ENCODE measurements at regions not wholly inside any gene's neighbourhood (a gene's known extent, or its start where the extent isn't known, plus 50 kb on each side); places are given as distances from the start of the nearest gene placed in this dataset.
"Not testable (repeated sequence)": the region's sequence is repeated elsewhere in the genome, so short reads cannot be mapped to it uniquely, and the experiment has no call there.

DNA sequence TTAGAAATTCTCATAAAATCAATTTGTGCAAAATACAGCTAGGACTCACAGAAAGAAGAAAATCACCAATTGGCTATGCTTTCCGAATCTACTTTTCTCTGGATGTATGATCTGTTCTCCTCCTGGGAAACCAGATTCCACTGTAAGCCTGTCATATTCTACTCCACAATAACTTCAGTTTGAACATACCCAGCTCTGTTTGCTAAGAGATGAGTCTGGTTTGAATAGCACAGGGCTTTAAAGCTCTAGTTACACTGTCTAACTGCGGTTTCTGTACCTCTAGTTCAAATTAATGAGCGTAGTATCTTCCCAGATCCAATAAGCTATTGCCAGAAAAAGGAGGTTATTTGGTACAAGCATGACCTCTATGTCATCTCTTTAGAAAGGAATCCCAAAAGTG lies 270.1 kb downstream of the DAD1 start:
- no peak for DNase-seq (ENCODE audit: extremely low spot score, insufficient read length, low read depth)
- FAIRE-seq, result no peak

GRCh38 chr14:22316473-22316872 lies 272.6 kb downstream of the DAD1 start:
- FAIRE-seq, result no peak

DNA sequence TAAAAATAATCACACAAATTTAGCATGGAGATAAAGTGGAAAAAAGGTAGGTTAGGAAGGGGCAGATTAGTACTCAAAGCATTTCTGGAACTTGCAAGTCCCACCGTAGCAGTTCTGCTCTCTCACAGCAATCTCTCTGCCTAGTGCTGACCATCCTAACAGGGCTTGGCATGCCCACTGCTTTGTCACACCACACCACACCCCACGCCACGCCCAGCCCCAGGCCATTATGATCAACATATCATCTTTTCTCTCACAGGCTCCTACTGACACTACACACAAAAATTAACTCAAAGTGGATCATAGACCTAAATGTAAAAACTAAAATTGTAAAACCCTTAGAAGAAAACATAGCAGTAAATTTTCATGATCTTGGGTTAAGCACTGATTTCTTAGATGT lies 273.7 kb downstream of the DAD1 start:
- FAIRE-seq (no peak), DNase-seq (ENCODE audit: extremely low spot score, insufficient read length, low read depth) (no peak)

More at GRCh38 chr14:22316473-22316872, 272.6 kb downstream of the DAD1 start:
- no peak for DNase-seq (ENCODE audit: extremely low spot score, insufficient read length, low read depth)

- DNase-seq (ENCODE audit: extremely low spot score, insufficient read length, low read depth) (peak; percentile 26), FAIRE-seq (peak; percentile 77)
These were observed 274.7 kb downstream of the DAD1 start for GRCh38 chr14:22314183-22314820.

- DNase-seq (ENCODE audit: extremely low spot score, insufficient read length, low read depth) (no peak), FAIRE-seq (no peak)
These were observed 275.7 kb downstream of the DAD1 start for GRCh38 chr14:22313172-22313801.

DNA sequence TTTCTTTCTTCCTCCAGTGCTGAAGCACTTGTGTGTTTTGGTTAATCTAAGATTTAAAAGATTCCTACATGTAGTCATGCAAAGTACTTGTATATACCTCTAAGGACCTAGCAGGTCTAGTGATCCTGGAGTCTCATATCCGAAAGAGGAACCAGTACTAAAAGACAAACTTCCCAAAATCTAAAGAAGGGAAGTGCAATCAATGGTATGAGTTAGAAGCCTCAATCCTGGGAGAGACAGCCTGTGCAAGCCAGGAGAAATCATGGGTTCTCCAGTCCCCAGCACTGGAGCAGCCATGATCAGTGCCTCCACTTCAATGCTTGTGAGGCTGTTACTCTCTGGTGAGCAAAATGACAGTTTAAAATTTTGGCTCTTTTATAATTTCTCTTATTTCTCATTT lies 277.4 kb downstream of the DAD1 start:
- DNase-seq (ENCODE audit: extremely low spot score, insufficient read length, low read depth) (no peak), FAIRE-seq (no peak)

DNA sequence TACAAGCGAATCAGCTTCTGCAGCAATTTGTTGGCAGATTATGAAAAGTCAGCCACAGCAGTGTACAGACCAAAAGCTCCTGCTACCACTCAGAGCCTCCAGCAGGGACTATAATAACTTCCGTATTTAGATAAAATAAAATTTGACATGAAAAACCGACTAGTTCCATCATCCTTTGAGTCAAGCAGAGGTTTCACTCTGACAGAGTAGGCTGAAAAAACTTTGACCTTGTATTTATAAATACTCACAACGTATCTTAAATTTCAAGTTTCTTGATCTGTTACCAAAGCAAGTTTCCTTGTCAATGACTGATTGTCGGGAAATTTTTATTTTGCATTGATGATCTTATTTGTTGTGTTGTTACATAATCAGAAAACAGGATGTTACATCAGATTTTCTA lies 283.4 kb downstream of the DAD1 start:
- DNase-seq (ENCODE audit: extremely low spot score, insufficient read length, low read depth) (no peak), FAIRE-seq (peak; percentile 12)

GRCh38 chr14:22304326-22304725 lies 284.7 kb downstream of the DAD1 start:
- FAIRE-seq (no peak), DNase-seq (ENCODE audit: extremely low spot score, insufficient read length, low read depth) (no peak)

GRCh38 chr14:22303589-22304195 lies 285.3 kb downstream of the DAD1 start:
- peak; percentile 63 for FAIRE-seq
- no peak for DNase-seq (ENCODE audit: extremely low spot score, insufficient read length, low read depth)

DNA sequence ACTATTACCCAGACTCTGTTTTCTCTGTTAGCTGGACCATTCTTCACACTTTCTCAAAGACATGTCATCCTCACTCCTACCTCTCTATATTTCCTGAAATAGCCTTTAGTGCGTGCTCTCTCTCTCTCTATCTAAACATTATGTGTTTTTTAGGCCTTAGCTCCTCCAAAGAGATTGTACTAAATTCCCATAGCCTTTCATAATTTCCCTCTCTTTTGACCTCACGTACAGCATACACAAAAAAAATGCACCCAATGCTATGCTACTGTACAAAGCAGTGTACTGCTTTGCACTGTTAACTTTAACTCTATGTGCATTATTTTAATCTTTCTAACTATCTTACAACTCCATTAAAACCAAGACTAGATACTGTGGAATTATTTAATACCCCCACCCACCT lies 288.4 kb downstream of the DAD1 start:
- DNase-seq (ENCODE audit: extremely low spot score, insufficient read length, low read depth) (no peak), FAIRE-seq (no peak)

DNA sequence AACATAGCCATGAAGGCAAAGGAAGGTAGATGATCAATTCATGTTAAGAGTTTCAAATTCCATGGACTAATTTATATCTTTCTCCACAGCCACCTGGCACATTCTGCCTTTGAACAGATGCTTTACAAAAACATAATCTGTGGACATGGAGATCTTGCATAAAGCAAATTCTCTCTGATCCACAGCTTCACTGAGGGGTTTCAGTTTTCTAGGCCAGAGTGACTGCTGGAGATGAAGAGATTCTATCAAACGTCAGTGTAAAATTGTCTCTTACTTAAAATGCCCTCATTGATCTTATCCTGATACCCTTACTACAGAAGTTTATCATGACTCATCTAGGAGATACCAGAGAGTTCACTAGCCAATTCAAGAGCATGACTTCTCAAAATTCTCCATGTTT lies 291.6 kb downstream of the DAD1 start:
- DNase-seq (ENCODE audit: extremely low spot score, insufficient read length, low read depth) (no peak), FAIRE-seq (no peak)

DNA sequence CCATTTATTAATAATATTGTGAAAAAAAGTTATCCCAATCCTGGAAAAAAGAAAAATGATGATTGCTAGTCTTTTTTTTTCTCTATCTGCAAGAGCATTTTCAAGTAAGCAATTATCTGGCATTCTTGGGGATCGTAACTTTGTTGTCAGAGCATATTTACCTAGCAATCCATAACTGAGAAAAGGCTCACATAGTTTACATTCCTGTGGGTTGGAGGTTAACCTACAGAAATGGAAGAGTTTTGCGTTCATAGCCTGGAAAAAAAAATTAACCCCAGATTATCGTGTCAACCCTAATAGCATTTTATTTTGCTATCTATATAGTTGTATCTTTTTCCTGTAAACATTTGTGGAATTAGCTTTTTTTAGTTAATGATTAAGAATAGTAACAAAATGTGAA lies 292.3 kb downstream of the DAD1 start:
- DNase-seq (ENCODE audit: extremely low spot score, insufficient read length, low read depth), result no peak
- no peak for FAIRE-seq

DNA sequence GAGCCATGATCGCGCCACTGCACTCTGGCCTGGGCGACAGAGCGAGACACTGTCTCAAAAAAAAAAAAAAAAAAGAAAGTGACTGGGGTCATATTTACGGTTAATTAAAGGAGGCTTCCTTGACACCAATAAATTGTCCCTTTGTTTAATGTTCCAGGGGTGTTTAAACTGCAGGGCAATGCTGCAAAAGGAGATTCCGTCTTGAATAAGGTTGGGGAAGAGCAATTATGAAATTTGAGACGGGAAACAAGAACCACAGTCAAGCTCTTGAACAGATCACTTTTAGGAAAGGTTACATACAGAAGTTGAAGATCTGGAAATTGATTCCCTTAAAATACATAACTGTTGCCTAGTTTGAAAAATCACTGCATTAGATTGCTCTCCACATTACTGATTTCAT lies 292.9 kb downstream of the DAD1 start:
- FAIRE-seq (no peak), DNase-seq (ENCODE audit: extremely low spot score, insufficient read length, low read depth) (no peak)

DNA sequence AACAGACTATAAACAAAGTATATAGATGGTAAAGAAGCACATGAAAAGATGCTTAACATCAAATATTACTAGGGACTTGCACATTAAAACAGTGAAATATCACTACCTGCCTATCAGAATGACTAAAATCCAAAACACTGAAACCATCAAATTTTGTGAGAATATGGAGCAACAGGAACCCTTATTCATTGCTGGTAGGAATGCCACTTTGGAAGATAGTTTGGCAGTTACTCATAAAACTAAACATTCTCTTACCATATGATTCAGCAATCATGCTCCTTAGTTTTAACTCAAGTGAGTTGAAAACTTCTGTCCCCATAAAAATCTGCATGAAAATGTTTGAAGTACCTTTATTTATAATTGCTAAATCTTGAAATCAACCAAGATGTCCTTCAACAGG lies 297.6 kb downstream of the DAD1 start:
- DNase-seq (ENCODE audit: extremely low spot score, insufficient read length, low read depth), result no peak
- FAIRE-seq, result no peak

DNA sequence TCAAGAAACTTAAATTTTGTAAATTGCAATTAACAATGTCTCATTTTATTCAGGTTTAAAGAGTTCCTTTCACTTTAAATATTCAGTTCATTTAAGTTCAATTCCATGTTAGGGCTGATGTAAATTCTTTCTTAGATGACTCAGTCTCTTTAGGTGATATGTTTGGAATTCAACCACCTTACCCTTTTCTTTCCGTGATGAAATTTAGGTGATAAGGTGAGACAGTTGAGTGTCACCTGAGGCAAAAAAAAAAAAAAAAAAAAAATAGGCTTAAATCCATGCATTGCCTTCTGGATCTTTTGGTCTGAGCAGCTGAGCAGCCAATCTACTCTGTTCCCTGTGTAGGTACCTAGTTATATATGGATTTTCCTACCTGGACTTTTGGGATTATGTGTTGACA lies 299.5 kb downstream of the DAD1 start:
- DNase-seq (ENCODE audit: extremely low spot score, insufficient read length, low read depth), result no peak

GRCh38 chr14:22285991-22286390 lies 303.0 kb downstream of the DAD1 start:
- FAIRE-seq, result no peak
- no peak for DNase-seq (ENCODE audit: extremely low spot score, insufficient read length, low read depth)

More for the DNA sequence above, 299.5 kb downstream of the DAD1 start:
- FAIRE-seq, result no peak

DNA sequence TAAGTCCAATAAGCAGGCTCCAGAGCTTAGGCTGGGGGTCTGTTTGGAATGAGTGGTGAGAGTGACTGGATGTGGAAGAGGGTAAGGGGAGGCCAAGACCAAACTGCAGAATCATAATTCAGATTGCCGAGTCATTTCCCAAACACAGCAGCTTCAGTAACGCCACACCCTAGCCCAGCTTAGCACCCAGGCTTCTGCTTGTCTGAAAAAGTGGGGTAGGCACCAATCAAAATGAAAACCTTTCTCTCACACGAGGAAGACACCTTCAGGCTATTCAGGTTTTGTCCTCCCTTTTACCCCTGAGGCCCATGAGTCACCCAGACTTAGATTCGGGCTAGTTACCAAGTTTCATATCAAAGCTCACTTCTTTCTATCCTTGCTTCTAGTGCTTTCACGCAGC lies 306.1 kb downstream of the DAD1 start:
- FAIRE-seq, result no peak
- DNase-seq (ENCODE audit: extremely low spot score, insufficient read length, low read depth), result no peak

GRCh38 chr14:22282417-22282816 lies 306.6 kb downstream of the DAD1 start:
- FAIRE-seq (peak; percentile 50), DNase-seq (ENCODE audit: extremely low spot score, insufficient read length, low read depth) (no peak)

GRCh38 chr14:22281447-22281874 lies 307.6 kb downstream of the DAD1 start:
- FAIRE-seq, result peak; percentile 42

DNA sequence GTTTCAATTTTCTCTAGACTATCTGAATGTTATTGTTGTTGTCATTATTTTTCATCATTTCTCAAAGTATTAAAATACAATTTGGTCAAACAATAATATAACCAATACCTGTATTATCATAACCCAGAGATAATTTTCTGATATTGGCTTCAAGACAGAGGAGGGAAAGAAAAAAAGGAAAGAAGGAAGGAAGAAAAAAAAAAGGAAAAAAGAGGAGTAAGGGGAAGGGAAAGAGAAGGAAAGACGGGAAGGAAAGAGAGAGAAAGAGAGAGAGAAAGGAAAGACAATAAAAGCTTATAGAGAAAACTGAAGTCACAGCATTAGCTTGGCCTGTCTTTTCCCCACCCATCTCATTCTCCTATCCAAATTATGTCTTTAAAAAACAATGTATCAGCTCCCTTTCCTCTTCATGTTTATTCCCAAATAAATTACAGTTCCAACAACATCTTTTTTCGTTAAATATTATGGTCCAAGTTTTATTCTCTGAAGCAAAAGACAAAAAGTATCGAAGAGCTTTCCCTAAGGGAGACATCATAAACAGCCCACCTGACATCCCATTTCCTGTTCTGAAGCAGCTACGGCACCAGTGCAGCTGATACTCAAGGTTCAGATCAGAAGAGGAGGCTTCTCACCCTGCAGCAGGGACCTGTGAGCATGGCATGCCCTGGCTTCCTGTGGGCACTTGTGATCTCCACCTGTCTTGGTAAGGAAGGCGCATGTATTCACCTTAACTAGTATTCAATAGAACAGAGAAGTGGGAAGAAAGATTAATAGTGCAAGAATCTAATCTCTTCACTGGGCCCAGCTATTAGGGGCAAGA lies 308.3 kb downstream of the DAD1 start:
- FAIRE-seq (no peak), DNase-seq (ENCODE audit: extremely low spot score, insufficient read length, low read depth) (no peak)

More at GRCh38 chr14:22281447-22281874, 307.6 kb downstream of the DAD1 start:
- not testable (repeated sequence) for DNase-seq (ENCODE audit: extremely low spot score, insufficient read length, low read depth)
